Mucosa of descending colon (tissue), 3 donors: ENCODE measurements at regions not wholly inside any gene's neighbourhood (a gene's known extent, or its start where the extent isn't known, plus 50 kb on each side); places are given as distances from the start of the nearest gene placed in this dataset.
"Not testable (repeated sequence)": the region's sequence is repeated elsewhere in the genome, so short reads cannot be mapped to it uniquely, and the experiment has no call there.

Source experiments
- ATAC-seq: fragments of 200-7000 bp; cut with Tn5 transposase; one replicate; pipeline ENCODE4 v1.9.1; 2020; ENCODE audit warnings: mild to moderate bottlenecking, moderate library complexity
- DNase-seq, 3 donors: peaks; one replicate each; pipeline ENCODE4 v3.0.0-alpha.2; 2020
- H3K36me3 ChIP-seq: fragments of 200-600 bp; one replicate; pipeline ENCODE4 v1.8.0; 2021; ENCODE audit warnings: low read depth, mild to moderate bottlenecking
- H3K4me1 ChIP-seq: fragments of 200-600 bp; one replicate; pipeline ENCODE4 v1.8.0; 2021; ENCODE audit warnings: low read depth, mild to moderate bottlenecking
- H3K4me3 ChIP-seq: fragments of 200-600 bp; one replicate; pipeline ENCODE4 v1.8.0; 2021; ENCODE audit warnings: mild to moderate bottlenecking
- H3K9me3 ChIP-seq: fragments of 200-600 bp; one replicate; pipeline ENCODE4 v1.8.0; 2021; ENCODE audit warnings: mild to moderate bottlenecking
- intact Hi-C, 2 donors: fragments of 100-400 bp; cut with DNase I in 1 of 2; cut with micrococcal nuclease in 1 of 2; formaldehyde crosslinking; loops; one replicate each; pipeline versions ENCODE4 v1.11.0 to v1.11.1; 2022; cut with DNase I, micrococcal nuclease
- TF ChIP-seq, protein P1 (sequence below): fragments of 200-600 bp; IDR thresholded peaks from one replicate; pipeline ENCODE4 v1.8.0; 2022; ENCODE audit warnings: antibody characterized with exemption, mild to moderate bottlenecking
- donor health status: DM: no; HTN: no; CAD: no; lungs with moderate emphysema.
- donor health status: DM: no; HTN: no; CAD: no.
- donor health status: DM: no; HTN: yes; CAD: no.

DNA sequence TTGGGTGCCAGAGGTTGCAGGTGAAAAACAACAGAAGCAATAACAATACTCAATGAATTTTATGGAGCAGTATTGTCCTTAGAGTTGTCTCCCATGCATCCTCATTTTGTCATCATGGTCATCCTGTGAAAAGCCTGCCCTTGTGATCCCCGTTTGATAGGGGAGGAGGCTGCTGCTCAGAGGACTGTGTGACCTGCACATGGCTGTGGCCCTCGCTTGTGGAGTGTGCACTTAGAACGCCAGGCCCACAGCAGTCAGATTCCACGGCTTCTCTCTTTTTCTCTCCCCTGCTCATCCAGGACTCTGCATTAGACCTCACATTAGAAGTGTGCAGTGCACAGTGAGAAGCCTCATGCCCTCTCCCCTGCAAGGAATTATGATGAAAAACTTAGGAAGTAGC lies 491.1 kb upstream of the KLF6 start:
- H3K36me3 ChIP-seq = no peaks in the 10 kb centered on the region
- TF ChIP-seq, protein P1, sequence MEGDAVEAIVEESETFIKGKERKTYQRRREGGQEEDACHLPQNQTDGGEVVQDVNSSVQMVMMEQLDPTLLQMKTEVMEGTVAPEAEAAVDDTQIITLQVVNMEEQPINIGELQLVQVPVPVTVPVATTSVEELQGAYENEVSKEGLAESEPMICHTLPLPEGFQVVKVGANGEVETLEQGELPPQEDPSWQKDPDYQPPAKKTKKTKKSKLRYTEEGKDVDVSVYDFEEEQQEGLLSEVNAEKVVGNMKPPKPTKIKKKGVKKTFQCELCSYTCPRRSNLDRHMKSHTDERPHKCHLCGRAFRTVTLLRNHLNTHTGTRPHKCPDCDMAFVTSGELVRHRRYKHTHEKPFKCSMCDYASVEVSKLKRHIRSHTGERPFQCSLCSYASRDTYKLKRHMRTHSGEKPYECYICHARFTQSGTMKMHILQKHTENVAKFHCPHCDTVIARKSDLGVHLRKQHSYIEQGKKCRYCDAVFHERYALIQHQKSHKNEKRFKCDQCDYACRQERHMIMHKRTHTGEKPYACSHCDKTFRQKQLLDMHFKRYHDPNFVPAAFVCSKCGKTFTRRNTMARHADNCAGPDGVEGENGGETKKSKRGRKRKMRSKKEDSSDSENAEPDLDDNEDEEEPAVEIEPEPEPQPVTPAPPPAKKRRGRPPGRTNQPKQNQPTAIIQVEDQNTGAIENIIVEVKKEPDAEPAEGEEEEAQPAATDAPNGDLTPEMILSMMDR = no peak
- no peaks in the 10 kb centered on the region for H3K9me3 ChIP-seq
- intact Hi-C loops = no loop called here
- peaks cover 19% of the 10 kb centered on the region for H3K4me1 ChIP-seq
- ATAC-seq (no peak), DNase-seq (no peak)
- H3K4me3 ChIP-seq = no peak overlapping the region

- intact Hi-C loops, H3K9me3 ChIP-seq, H3K4me3 ChIP-seq, ATAC-seq, H3K36me3 ChIP-seq, DNase-seq, H3K4me1 ChIP-seq: not testable (repeated sequence)
These were observed 489.7 kb upstream of the KLF6 start for GRCh38 chr10:4274671-4275070.

GRCh38 chr10:4271193-4271592 lies 486.2 kb upstream of the KLF6 start:
- intact Hi-C loops = no loop called here
- H3K4me1 ChIP-seq = peaks cover 11% of the 10 kb centered on the region
- H3K9me3 ChIP-seq = no peaks in the 10 kb centered on the region
- TF ChIP-seq, protein P1 = no peak
- ATAC-seq (no peak), DNase-seq (no peak)
- H3K4me3 ChIP-seq = no peak overlapping the region
- H3K36me3 ChIP-seq = no peaks in the 10 kb centered on the region

DNA sequence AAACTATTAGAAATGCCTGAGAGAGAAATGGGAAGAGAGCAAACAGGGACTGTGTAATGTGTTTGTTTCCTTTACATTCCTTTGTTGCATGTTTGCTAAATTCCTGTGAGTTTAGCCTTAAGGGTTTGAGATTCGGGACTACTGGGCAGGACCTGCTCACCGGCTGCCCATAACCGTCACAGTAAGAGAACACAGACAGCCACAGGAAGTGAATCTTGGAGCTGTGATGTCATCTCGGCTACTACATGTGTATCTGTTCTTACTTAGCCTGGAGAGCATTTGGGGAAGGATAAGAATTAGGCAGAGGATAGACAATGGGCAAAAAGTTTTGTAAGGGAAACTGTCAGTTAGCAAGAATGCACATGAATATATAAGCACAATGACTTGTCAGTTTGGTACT lies 485.1 kb upstream of the KLF6 start:
- Histone ChIP-seq H3K4me1 (peaks cover 11% of the 10 kb centered on the region), H3K9me3 (no peaks in the 10 kb centered on the region), H3K4me3 (no peak overlapping the region), H3K36me3 (no peaks in the 10 kb centered on the region)
- peak in 1 of 3 donors; percentile 27 for DNase-seq
- intact Hi-C loops = no loop called here
- TF ChIP-seq, protein P1 = no peak
- ATAC-seq = peak; percentile 36

- intact Hi-C loops, DNase-seq, H3K9me3 ChIP-seq, H3K36me3 ChIP-seq, H3K4me3 ChIP-seq, ATAC-seq: not testable (repeated sequence)
- H3K4me1 ChIP-seq = peaks cover 16% of the 10 kb centered on the region
These were observed 483.5 kb upstream of the KLF6 start for GRCh38 chr10:4268490-4268889.

- no peaks in the 10 kb centered on the region for H3K9me3 ChIP-seq
- no peak overlapping the region for H3K4me3 ChIP-seq
- TF ChIP-seq, protein P1 = no peak
- intact Hi-C loops = no loop called here
- peak in 2 of 3 donors; percentile 28 to 53 for DNase-seq
- H3K36me3 ChIP-seq = no peaks in the 10 kb centered on the region
- peaks cover 16% of the 10 kb centered on the region for H3K4me1 ChIP-seq
- peak; percentile 74 for ATAC-seq
These were observed 482.2 kb upstream of the KLF6 start for GRCh38 chr10:4267086-4267773.
